NCI-H187 treated with DMSO at 0.1 percent for 48 hours (cell line): ENCODE measurements at regions not wholly inside any gene's neighbourhood (a gene's known extent, or its start where the extent isn't known, plus 50 kb on each side); places are given as distances from the start of the nearest gene placed in this dataset.

Source experiments
- DNase-seq: peaks from one replicate; lab custom pipeline; 2025; lab: John Stamatoyannopoulos, UW

GRCh38 chr16:64648282-64648681 lies 473.6 kb downstream of the CDH11 start:
- no peak for DNase-seq

- DNase-seq = no peak
These were observed 480.5 kb downstream of the CDH11 start for GRCh38 chr16:64641343-64641742.

- DNase-seq = no peak
These were observed 483.1 kb downstream of the CDH11 start for GRCh38 chr16:64638766-64639165.

- no peak for DNase-seq
These were observed 492.2 kb downstream of the CDH11 start for GRCh38 chr16:64629622-64630021.

GRCh38 chr16:64627781-64628180 lies 494.1 kb downstream of the CDH11 start:
- no peak for DNase-seq

GRCh38 chr16:64627288-64627687 lies 494.6 kb downstream of the CDH11 start:
- no peak for DNase-seq

- DNase-seq = no peak
These were observed 495.1 kb downstream of the CDH11 start for GRCh38 chr16:64626776-64627175.

GRCh38 chr16:64621616-64622015 lies 500.2 kb downstream of the CDH11 start:
- DNase-seq = no peak

- no peak for DNase-seq
These were observed 503.9 kb downstream of the CDH11 start for GRCh38 chr16:64617836-64618476.

GRCh38 chr16:64615630-64616280 lies 506.1 kb downstream of the CDH11 start:
- DNase-seq = no peak

- no peak for DNase-seq
These were observed 525.7 kb downstream of the CDH11 start for GRCh38 chr16:64596196-64596595.

- no peak for DNase-seq
These were observed 531.4 kb downstream of the CDH11 start for GRCh38 chr16:64590513-64590912.

- no peak for DNase-seq
These were observed 532.0 kb downstream of the CDH11 start for GRCh38 chr16:64589836-64590235.

- no peak for DNase-seq
These were observed 535.1 kb downstream of the CDH11 start for GRCh38 chr16:64586781-64587180.

- DNase-seq = no peak
These were observed 536.5 kb downstream of the CDH11 start for GRCh38 chr16:64585367-64585766.

GRCh38 chr16:64580558-64580957 lies 541.3 kb downstream of the CDH11 start:
- no peak for DNase-seq

GRCh38 chr16:64579712-64580111 lies 542.2 kb downstream of the CDH11 start:
- no peak for DNase-seq

- no peak for DNase-seq
These were observed 576.1 kb downstream of the CDH11 start for GRCh38 chr16:64545768-64546167.

GRCh38 chr16:64544859-64545258 lies 577.0 kb downstream of the CDH11 start:
- DNase-seq = no peak

- no peak for DNase-seq
These were observed 578.4 kb downstream of the CDH11 start for GRCh38 chr16:64543441-64543840.

GRCh38 chr16:64543031-64543430 lies 578.8 kb downstream of the CDH11 start:
- DNase-seq = no peak

- no peak for DNase-seq
These were observed 579.7 kb downstream of the CDH11 start for GRCh38 chr16:64542152-64542551.

- DNase-seq = no peak
These were observed 580.2 kb downstream of the CDH11 start for GRCh38 chr16:64541621-64542020.

GRCh38 chr16:64540434-64540833 lies 581.4 kb downstream of the CDH11 start:
- DNase-seq = no peak
